Endothelial cell of umbilical vein (primary cell): ENCODE measurements at regions not wholly inside any gene's neighbourhood (a gene's known extent, or its start where the extent isn't known, plus 50 kb on each side); places are given as distances from the start of the nearest gene placed in this dataset.

ENCODE experiments used
- BruUV-seq: library from RNA; stranded (reverse); fragments of 400-500 nt; replicated peaks from 2 replicates; lab custom pipeline; 2021; lab: Mats Ljungman, UMichigan
- CTCF ChIA-PET: fragments of 300-600, 350-600 bp; sonication (Branson Sonifier 250); formaldehyde crosslinking; loops from one replicate; lab custom pipeline; 2021; ENCODE audit warnings: antibody characterized with exemption, inconsistent platforms; lab: Charles Lee
- POLR2A ChIA-PET: fragments of 300-600, 350-600 bp; sonication (Branson Sonifier 250); formaldehyde crosslinking; loops from one replicate; lab custom pipeline; 2021; ENCODE audit warnings: antibody characterized with exemption, inconsistent platforms; lab: Charles Lee
- DNase-seq: peaks from one replicate; pipeline ENCODE4 v3.0.0-alpha.2; 2011; ENCODE audit warnings: low read depth, low spot score
- FAIRE-seq: peaks from 2 replicates; lab custom pipeline; 2011; peaks lifted over from hg19 to GRCh38; lab: Jason Lieb, UNC
- H2AFZ ChIP-seq: 2 replicates; pipeline ENCODE4 v1.6.0; 2012; ENCODE audit warnings: low read depth, low read length, control low read depth, inconsistent platforms
- H3K27ac ChIP-seq: 2 replicates; pipeline ENCODE4 v1.5.1; 2011; ENCODE audit warnings: low read depth, mild to moderate bottlenecking, control low read depth, low read length, moderate library complexity; ENCODE audit not compliant: insufficient read depth
- H3K27me3 ChIP-seq, 2 experiments: 2 replicates each; pipeline versions ENCODE4 v1.6.0 to v1.6.1; 2011; ENCODE audit warnings: low read length in 2 of 2, mixed read lengths in 1 of 2; ENCODE audit not compliant: control insufficient read depth in 2 of 2, insufficient read depth in 2 of 2
- H3K36me3 ChIP-seq, 2 experiments: 2 replicates in 1 of 2; 3 replicates in 1 of 2; pipeline ENCODE4 v1.5.1; 2011; ENCODE audit warnings: low read length in 2 of 2, mild to moderate bottlenecking in 1 of 2, moderate library complexity in 1 of 2; ENCODE audit not compliant: control insufficient read depth in 2 of 2, insufficient read depth in 2 of 2; ENCODE audit errors: extremely low read depth in 1 of 2
- H3K4me1 ChIP-seq: 3 replicates; pipeline ENCODE4 v1.5.1; 2011; ENCODE audit warnings: mild to moderate bottlenecking, low read length; ENCODE audit not compliant: control insufficient read depth, insufficient read depth; ENCODE audit errors: extremely low read depth
- H3K4me2 ChIP-seq: 2 replicates; pipeline ENCODE4 v1.6.1; 2011; ENCODE audit warnings: low read length, control low read depth, mixed read lengths; ENCODE audit not compliant: insufficient read depth
- H3K4me3 ChIP-seq, 3 experiments: fragments of 200-600 bp in 1 of 3; sonication (generic), shearing (Covaris generic) in 1 of 3; replicated peaks in 1 of 3; 2 replicates each; pipeline ENCODE4 v1.5.1; 2011 to 2016; ENCODE audit warnings: control low read depth in 3 of 3, low read length in 3 of 3, mild to moderate bottlenecking in 2 of 3, inconsistent platforms in 1 of 3, low read depth in 1 of 3, moderate library complexity in 1 of 3; ENCODE audit not compliant: insufficient read depth in 1 of 3
- H3K79me2 ChIP-seq: 2 replicates; pipeline ENCODE4 v1.6.0; 2012; ENCODE audit warnings: low read length, inconsistent platforms; ENCODE audit not compliant: control insufficient read depth, insufficient read depth
- H3K9ac ChIP-seq: replicated peaks from 2 replicates; pipeline ENCODE3; 2011; ENCODE audit warnings: low read length, control low read depth; ENCODE audit not compliant: insufficient read depth; ENCODE audit errors: extremely low read depth
- H3K9me1 ChIP-seq: replicated peaks from 3 replicates; pipeline ENCODE4 v1.6.0; 2011; ENCODE audit warnings: mild to moderate bottlenecking, low read length; ENCODE audit not compliant: control insufficient read depth, insufficient read depth; ENCODE audit errors: extremely low read depth
- H3K9me3 ChIP-seq: replicated peaks from 2 replicates; pipeline ENCODE4 v1.5.1; 2012; ENCODE audit warnings: low read length, inconsistent platforms; ENCODE audit not compliant: control insufficient read depth, insufficient read depth
- H4K20me1 ChIP-seq: replicated peaks from 2 replicates; pipeline ENCODE3; 2011; ENCODE audit warnings: mild to moderate bottlenecking, low read length; ENCODE audit not compliant: control insufficient read depth, insufficient read depth; ENCODE audit errors: extremely low read depth
- CTCF ChIP-seq, 2 donors: IDR thresholded peaks; 1 replicate in 1 of 2; 2 replicates in 1 of 2; pipeline ENCODE4 v1.5.1; 2011; ENCODE audit warnings: low read length in 2 of 2, mild to moderate bottlenecking in 2 of 2, moderate library complexity in 2 of 2, control low read depth in 1 of 2, inconsistent platforms in 1 of 2, low read depth in 1 of 2; ENCODE audit not compliant: insufficient read depth in 1 of 2; ENCODE audit errors: extremely low read depth in 1 of 2
- EZH2 ChIP-seq: IDR thresholded peaks from 2 replicates; pipeline ENCODE4 v1.6.1; 2012; ENCODE audit warnings: borderline replicate concordance, low read depth, mild to moderate bottlenecking, moderate library complexity, low read length, inconsistent platforms; ENCODE audit not compliant: severe bottlenecking
- FOS ChIP-seq: IDR thresholded peaks from 2 replicates; pipeline ENCODE4 v1.6.1; 2011; ENCODE audit warnings: mild to moderate bottlenecking, low read length, moderate library complexity, borderline replicate concordance; ENCODE audit not compliant: insufficient read depth
- GATA2 ChIP-seq: IDR thresholded peaks from 2 replicates; pipeline ENCODE4 v1.7.0; 2011; ENCODE audit warnings: low read depth, mild to moderate bottlenecking, moderate library complexity, mixed read lengths, low read length; ENCODE audit not compliant: insufficient read length, insufficient read depth
- JUN ChIP-seq: IDR thresholded peaks from 2 replicates; pipeline ENCODE4 v1.6.1; 2011; ENCODE audit warnings: borderline replicate concordance, low read depth; ENCODE audit not compliant: insufficient read length, insufficient read depth
- MAX ChIP-seq: IDR thresholded peaks from 2 replicates; pipeline ENCODE4 v1.6.1; 2011; ENCODE audit not compliant: insufficient read depth, insufficient read length
- MYC ChIP-seq: IDR thresholded peaks from one replicate; pipeline ENCODE4 v1.6.1; 2011; ENCODE audit warnings: mild to moderate bottlenecking, low read depth, low read length
- POLR2A ChIP-seq: IDR thresholded peaks from 2 replicates; pipeline ENCODE4 v1.6.1; 2012; ENCODE audit warnings: low read depth, mild to moderate bottlenecking, control low read depth, low read length
- POLR2AphosphoS5 ChIP-seq: IDR thresholded peaks from 2 replicates; pipeline ENCODE4 v1.6.1; 2012; ENCODE audit warnings: low read depth, mild to moderate bottlenecking, control low read depth, low read length, moderate library complexity; ENCODE audit not compliant: insufficient read depth
- dilution Hi-C: fragments of 300-500 bp; cut with MboI; formaldehyde crosslinking; loops from one replicate; pipeline ENCODE4 v1.15.0; 2019; ENCODE audit warnings: low sequenced_read_pairs; ENCODE audit not compliant: extremely low pct_ligation_motif_present
- intact Hi-C: fragments of 100-400 bp; cut with micrococcal nuclease; formaldehyde crosslinking; loops from one replicate; pipeline ENCODE4 v1.10.0; 2022

- H3K27me3 ChIP-seq: no peaks in the 10 kb centered on the region
- no peaks in the 10 kb centered on the region for H3K9me3 ChIP-seq
- POLR2A ChIA-PET: no interaction called here
- H2AFZ ChIP-seq: no peak overlapping the region
- no peak overlapping the region for H3K27ac ChIP-seq
- no TSS peak for BruUV-seq
- H3K79me2 ChIP-seq: no peaks in the 10 kb centered on the region
- no peak overlapping the region for H3K9ac ChIP-seq
- H3K36me3 ChIP-seq: no peaks in the 10 kb centered on the region
- dilution Hi-C loops: no loop called here
- H4K20me1 ChIP-seq: no peaks in the 10 kb centered on the region
- H3K4me3 ChIP-seq: no peak overlapping the region
- CTCF ChIA-PET: no interaction called here
- DNase-seq: no peak
- no peak for FAIRE-seq
- H3K4me2 ChIP-seq: no peak overlapping the region
- no peak for TF ChIP-seq MAX
- no peak for TF ChIP-seq MYC
- TF ChIP-seq JUN: no peak
- TF ChIP-seq POLR2AphosphoS5: no peak
- TF ChIP-seq GATA2: no peak
- TF ChIP-seq CTCF (IDR thresholded peaks at IDR 0.05; ENCODE audit: extremely low read depth in 1 of 2, insufficient read depth in 1 of 2, low read depth in 1 of 2, low read length in 2 of 2): no peak
- TF ChIP-seq EZH2: no peak
- TF ChIP-seq FOS: no peak
- no peak for TF ChIP-seq POLR2A
- H3K4me1 ChIP-seq: peaks cover 2% of the 10 kb centered on the region
- no peaks in the 10 kb centered on the region for H3K9me1 ChIP-seq
- intact Hi-C loops: no loop called here
These were observed 320.8 kb upstream of the NRP1 start for GRCh38 chr10:33655165-33655815.
